ENCODE measurements at regions not wholly inside any gene's neighbourhood (a gene's known extent, or its start where the extent isn't known, plus 50 kb on each side); places are given as distances from the start of the nearest gene placed in this dataset.

- Histone ChIP-seq H3K4me1 (peaks cover 6% of the 10 kb centered on the region), H3K79me2 (ENCODE audit: low read depth) (no peaks in the 10 kb centered on the region), H3K9ac (no peak overlapping the region), H3K27me3 (no peaks in the 10 kb centered on the region), H4K20me1 (ENCODE audit: low read depth) (no peaks in the 10 kb centered on the region), H3K4me2 (no peak overlapping the region), H3K9me3 (ENCODE audit: low read depth) (no peaks in the 10 kb centered on the region), H3K4me3 (no peak overlapping the region), H2AFZ (replicated peaks) (no peak overlapping the region), H3K27ac (no peak overlapping the region), H3F3A (ENCODE audit: low read depth) (no peaks in the 10 kb centered on the region), H3K36me3 (no peaks in the 10 kb centered on the region)
- TF ChIP-seq CTCF (IDR thresholded peaks at IDR 0.05), result no peak
- no peak for TF ChIP-seq EZH2phosphoT487 (IDR thresholded peaks at IDR 0.05)
- no peak for TF ChIP-seq EZH2 (IDR thresholded peaks at IDR 0.05)
- Mint-ChIP-seq H3K9me3 (no peaks in the 10 kb centered on the region), H3K27me3 (ENCODE audit: insufficient read depth, low read depth) (no peaks in the 10 kb centered on the region), H3K27ac (no peak overlapping the region), H3K4me3 (no peak overlapping the region), H3K4me1 (peaks cover 8% of the 10 kb centered on the region), H3K36me3 (no peaks in the 10 kb centered on the region)
- DNase-seq (ENCODE audit: low spot score), result no peak
Observed at GRCh38 chr7:116153050-116153449, 57.3 kb upstream of the TES start.

GRCh38 chr7:116159711-116160110 lies 50.6 kb upstream of the TES start:
- Histone ChIP-seq H3K4me1 (peaks cover 15% of the 10 kb centered on the region), H2AFZ (replicated peaks) (no peak overlapping the region)
- H3K27ac Mint-ChIP-seq, result no peak overlapping the region

More at GRCh38 chr7:116159711-116160110, 50.6 kb upstream of the TES start:
- Histone ChIP-seq H3F3A (ENCODE audit: low read depth) (no peaks in the 10 kb centered on the region), H3K4me2 (no peak overlapping the region), H3K9me3 (ENCODE audit: low read depth) (no peaks in the 10 kb centered on the region), H3K79me2 (ENCODE audit: low read depth) (no peaks in the 10 kb centered on the region), H4K20me1 (ENCODE audit: low read depth) (no peaks in the 10 kb centered on the region), H3K27me3 (no peaks in the 10 kb centered on the region), H3K36me3 (no peaks in the 10 kb centered on the region), H3K27ac (no peak overlapping the region), H3K4me3 (no peak overlapping the region), H3K9ac (no peak overlapping the region)
- no peak overlapping the region for H3K4me3 Mint-ChIP-seq
- H3K4me1 Mint-ChIP-seq, result peaks cover 25% of the 10 kb centered on the region
- H3K36me3 Mint-ChIP-seq, result no peaks in the 10 kb centered on the region
- H3K27me3 Mint-ChIP-seq (ENCODE audit: insufficient read depth, low read depth), result peaks cover 3% of the 10 kb centered on the region
- no peak for DNase-seq (ENCODE audit: low spot score)
- no peaks in the 10 kb centered on the region for H3K9me3 Mint-ChIP-seq
- TF ChIP-seq CTCF (IDR thresholded peaks at IDR 0.05), result no peak
- TF ChIP-seq EZH2 (IDR thresholded peaks at IDR 0.05), result no peak

Measured in neural progenitor cell (in vitro differentiated cells).